Lung microvascular endothelial cell (primary cell): ENCODE measurements at regions not wholly inside any gene's neighbourhood (a gene's known extent, or its start where the extent isn't known, plus 50 kb on each side); places are given as distances from the start of the nearest gene placed in this dataset.

Experiments
- DNase-seq, 2 donors: peaks; one replicate each; pipeline versions ENCODE4 v3.0.0 to v3.0.0-alpha.2; 2010; ENCODE audit warnings: low read depth in 2 of 2

DNA sequence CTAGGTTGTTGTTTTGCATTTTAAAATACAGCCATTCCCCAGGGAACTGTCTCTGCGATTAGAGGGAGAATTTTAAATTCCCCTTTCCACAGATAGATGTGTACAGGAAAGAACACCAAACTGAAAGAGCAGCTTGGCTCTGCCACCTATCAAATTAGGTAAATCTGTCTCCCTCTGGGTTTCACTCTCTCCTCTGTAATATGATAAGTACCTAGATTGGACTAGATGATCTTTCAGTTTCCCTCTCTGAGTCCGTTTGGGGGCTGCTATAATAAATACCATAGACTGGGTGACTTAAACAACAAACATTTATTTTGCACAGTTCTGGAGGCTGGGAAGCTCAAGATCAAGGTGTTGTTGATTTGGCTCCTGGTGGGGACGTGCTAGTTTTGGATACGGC is 186.0 kb downstream of the KIF20B start:
- no peak for DNase-seq

DNA sequence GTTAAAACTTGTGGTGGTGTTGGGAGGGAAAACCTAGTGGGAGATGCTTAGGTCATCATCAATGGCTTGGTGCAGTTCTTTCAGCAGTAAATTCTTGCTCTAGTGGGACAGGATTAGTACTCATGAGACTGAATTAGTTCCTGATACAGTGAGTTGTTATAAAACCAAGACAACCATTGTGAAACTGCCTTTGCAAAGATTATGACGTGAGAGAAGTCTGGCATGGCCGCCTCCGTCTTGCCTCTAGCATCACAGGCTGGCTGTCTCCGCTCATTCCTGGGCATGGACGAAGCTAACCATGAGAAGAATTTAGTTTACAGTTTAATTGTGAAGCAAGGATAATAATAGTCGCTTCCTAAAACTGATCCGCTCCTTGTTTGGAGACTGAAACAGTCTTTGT is 186.4 kb downstream of the KIF20B start:
- no peak for DNase-seq

DNA sequence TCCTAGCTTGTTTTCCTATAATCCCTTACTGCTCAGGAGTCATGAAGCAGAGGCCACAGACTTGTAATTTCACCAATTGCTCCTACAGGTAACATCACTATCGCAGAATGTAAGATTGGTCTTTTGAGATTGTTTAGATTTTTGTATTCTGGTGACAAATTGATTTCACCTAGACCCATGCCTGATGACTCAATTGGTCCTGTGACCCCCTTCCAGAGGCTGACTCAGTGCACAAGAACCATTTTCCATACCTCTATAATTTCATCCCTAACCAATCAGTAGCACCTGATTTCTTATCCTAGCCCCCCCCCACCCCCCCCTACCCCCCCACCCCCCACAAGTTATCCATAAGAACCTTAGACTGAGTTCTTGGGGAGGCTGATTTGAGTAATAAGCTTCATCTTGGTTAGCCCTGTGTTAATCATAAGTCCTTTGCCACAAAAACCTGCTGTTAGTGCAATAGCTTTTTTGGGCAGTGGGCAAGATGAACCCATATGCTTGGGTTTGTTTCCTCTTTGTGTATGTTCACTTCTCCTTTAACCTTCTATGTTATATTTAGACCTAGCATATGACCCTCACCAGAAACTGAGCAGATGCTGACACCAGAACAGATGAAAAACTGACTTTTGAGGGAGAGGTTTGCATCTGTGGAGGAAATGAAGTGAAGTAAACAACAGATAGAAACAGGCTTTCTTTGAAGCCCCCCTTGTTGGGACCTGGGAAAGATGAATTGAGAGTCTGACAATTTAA is 187.1 kb downstream of the KIF20B start:
- DNase-seq: no peak

DNA sequence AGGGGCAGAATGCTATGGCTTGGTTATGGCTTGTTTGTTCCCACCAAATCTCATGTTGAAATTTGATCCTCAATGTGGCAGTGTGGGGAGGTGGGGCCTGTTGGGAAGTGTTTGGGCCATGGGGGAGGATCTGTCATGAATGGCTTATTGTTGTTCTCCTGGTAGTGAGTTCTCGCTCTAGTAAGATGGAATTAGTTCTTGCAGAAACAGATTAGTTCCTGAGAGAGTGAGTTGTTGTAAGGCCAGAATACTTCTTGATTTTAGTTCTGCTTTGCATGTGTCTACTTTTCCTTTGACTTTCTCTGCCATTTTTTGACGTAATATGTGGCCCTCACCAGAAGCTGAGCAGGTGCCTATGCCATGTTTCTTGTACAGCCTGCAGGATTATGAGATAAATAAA is 188.2 kb downstream of the KIF20B start:
- DNase-seq: no peak

- peak in 1 of 2 donors; percentile 32 for DNase-seq
Measured at GRCh38 chr10:89891006-89891535, 189.7 kb downstream of the KIF20B start.

DNA sequence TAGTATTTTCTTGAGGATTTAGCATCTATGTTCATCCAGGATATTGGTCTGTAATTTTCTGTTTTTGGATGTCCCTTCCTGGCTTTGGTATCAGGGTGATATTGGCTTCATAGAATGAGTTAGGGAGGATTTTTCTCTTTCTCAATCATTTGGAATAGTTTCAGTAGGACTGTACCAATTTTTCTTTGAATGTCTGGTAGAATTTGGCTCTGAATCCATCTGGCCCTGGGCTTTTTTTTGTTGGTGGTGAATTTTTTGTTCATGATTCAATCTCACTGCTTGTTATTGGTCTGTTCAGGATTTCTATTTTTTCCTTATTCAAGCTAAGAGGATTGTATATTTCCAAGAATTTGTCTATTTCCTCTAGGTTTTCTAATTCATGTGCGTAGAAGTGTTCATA is 192.7 kb downstream of the KIF20B start:
- DNase-seq: no peak

DNA sequence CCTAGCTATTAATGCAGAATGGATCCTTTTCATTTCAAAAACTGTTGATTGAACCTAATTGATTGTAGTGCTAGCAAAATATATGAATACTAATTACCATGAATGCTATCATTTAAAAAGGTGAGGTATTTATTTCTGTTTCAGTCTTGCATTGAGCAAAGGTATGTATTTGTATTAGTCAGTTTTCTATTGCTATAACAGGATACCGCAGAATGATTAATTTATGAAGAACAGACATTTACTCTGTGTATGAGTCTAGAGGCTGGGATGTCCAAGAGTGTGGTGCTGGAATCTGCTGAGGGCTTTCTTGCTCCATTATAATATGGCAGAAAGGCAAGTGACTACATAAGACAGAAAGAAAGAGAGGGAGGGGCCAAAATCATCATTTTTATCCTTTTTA is 199.2 kb downstream of the KIF20B start:
- DNase-seq: no peak

GRCh38 chr10:89901895-89902294 is 200.5 kb downstream of the KIF20B start:
- no peak for DNase-seq

DNA sequence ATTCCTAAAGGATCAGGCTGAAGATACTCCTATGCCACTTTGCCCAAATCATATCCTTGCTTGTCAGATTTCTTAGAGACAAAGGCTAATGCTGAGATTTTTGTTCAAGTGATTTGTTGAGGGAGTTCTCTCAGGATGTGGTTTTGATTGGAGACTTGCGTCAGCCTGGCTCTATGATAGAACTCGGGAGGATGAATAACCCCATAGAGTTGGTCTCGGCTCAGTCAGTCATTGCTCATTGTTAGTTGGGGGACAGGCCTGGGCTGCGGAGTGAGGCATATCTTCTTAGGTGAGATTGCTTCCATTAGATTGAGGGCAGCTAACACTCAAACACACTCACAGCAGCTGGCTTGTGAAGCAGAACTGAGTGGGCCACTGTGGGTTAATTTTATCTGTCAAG is 203.4 kb downstream of the KIF20B start:
- DNase-seq: no peak

- DNase-seq: no peak
Measured at GRCh38 chr10:89909752-89910151, 208.4 kb downstream of the KIF20B start.

DNA sequence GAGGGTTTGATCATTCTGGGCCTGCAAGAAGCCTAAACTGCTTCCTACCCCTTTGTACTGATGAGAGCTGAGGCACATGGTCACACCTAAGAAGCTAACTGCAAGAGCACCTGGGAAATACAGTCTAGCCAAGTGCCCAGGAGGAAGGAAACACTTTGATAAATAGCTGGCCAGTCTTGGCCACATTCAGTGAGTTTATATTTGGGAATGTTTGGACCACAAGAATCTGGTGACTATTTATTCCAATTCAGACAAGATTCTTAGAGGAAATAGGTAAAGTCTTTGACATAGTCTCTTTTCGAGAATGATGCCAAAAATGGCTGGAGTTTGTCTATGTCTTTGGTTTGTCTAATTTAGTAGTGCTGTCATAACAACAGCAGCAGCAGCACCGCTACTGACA is 213.6 kb downstream of the KIF20B start:
- DNase-seq: no peak

GRCh38 chr10:89915968-89916367 is 214.6 kb downstream of the KIF20B start:
- no peak for DNase-seq

DNA sequence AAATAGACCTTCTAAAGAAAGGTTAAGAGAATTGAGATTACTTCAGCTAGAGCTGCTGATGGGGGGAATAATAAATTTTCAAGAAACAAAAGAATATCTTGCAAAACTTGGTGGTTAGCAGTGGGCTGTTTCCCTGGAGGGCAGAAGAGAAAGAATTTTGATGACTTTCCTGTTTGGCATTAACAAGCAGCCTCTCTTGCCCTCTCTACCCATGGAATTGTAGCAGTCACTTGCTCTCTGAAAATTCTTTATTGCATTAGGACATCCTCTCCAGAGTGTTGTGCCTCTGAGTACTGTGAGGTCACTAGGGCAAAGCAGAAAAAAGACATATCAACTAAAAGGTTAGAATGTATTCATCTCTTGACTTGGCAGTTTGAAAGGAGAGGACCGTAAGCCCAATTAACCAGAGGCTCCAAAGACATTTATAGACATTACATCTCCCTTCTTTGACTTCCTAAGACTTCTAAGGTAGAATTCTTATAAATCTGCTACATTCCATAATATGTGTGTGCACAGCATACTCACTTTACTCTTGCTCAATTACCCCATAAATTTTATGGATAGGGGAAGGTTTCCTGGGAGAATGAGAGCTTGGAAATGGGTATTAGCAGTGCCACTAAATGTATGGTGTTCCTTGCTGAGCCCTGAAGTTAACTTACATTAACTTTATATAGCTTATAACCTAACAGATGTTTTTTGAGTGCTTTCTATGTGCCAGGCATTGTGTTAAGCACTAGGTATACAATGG is 215.3 kb downstream of the KIF20B start:
- no peak for DNase-seq

DNA sequence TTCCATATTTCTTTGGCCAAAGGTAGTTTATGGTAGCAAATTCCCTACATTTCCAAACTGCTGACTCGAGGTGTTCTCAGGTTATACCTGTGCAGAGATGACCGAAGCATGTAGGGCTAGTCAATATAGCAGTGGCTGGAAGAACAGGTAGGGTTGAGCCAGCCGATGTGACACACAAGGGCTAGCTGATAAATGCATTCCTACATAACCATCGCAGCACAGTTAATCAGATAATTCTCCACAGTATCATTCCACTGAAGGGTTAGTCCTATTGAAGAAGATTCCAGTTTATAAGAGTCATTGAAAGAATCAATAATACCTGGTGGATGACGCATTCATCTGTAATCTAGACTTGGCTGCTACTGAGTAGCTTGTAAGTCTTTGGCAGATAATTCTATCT is 220.0 kb downstream of the KIF20B start:
- DNase-seq: no peak

- no peak for DNase-seq
Measured at GRCh38 chr10:89923661-89924060, 222.3 kb downstream of the KIF20B start.

- no peak for DNase-seq
Measured at GRCh38 chr10:89924261-89924660, 222.9 kb downstream of the KIF20B start.

DNA sequence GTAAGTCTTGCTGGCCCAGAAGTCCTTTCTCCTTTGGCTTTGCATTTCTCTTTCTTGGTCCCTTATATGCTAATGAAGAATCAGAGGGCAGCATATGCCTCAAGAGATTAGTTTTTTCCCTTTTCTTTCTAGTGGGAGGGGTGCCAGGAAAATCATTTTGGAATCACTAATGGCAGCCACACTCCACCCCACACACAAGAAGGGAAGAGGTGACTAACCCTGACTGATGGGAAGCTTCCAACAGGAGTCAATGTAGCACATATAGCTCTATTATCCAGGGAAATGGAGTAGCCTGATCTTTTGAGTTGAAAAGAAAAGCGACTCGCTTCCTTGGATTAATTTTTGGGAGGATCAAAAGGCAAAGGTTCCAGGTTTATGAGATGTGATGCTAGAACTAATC is 225.3 kb downstream of the KIF20B start:
- DNase-seq: no peak

- DNase-seq: no peak
Measured at GRCh38 chr10:89929282-89930026, 228.1 kb downstream of the KIF20B start.

DNA sequence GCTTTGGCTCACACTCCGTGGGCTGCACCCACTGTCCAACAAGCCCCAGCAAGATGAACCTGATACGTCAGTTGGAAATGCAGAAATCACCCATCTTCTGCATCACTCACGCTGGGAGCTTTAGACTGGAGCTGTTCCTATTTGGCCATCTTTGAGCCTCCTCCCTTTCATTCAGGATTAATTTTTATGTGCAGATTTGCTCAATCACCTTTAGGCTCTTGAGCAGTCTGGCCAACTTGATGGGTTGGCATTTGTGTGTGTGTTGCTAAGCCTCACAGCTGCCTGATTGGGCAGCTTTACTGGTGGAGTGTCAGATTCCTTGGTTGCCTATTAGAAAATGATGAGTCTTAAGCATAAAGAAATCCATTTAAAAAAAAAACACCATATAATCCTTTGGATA is 236.1 kb downstream of the KIF20B start:
- DNase-seq: no peak

- DNase-seq: no peak
Measured at GRCh38 chr10:89940076-89940475, 238.7 kb downstream of the KIF20B start.

DNA sequence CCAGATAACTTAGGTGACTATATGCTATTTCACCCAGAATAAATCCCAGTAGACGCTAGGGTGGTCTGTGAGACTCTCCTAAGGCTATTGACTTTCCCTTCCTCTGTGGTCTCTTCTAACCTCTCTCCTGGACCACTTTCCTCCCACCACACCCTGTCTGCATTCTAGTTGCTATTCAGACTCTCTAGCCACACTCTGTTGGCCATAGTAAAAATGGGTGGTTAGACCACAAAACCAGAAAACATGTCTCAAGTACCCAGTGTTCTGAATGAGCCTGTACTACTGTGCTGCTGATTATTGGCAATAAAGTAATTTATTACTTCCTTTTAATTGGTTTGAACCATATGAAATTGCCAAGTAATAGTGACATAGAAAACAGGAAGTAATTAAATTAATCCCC is 240.8 kb downstream of the KIF20B start:
- no peak for DNase-seq

DNA sequence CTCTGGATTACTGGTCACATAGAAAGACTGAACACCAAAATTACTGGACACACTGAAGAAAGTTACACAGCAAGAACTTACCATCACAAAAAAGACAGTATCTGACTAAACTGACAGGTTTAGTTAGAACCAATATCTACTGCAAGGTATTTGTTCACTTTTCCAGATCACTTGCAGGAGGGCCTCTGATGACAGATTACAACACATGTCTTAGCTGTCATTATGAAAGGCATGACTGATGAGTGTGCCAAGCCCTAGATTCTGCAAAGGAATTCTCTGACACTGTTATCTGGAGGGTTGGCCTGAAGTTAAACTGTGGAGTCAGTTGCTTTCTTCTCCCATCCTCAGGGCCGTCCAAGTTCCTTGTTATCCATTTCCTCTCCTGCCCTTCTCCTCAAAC is 242.7 kb downstream of the KIF20B start:
- no peak for DNase-seq
